Glutamatergic neuron (in vitro differentiated cells): ENCODE measurements at regions not wholly inside any gene's neighbourhood (a gene's known extent, or its start where the extent isn't known, plus 50 kb on each side); places are given as distances from the start of the nearest gene placed in this dataset.

Experiments used
- DNase-seq: peaks from one replicate; pipeline ENCODE4 v3.0.0; 2022
- H3K27ac Mint-ChIP-seq: one replicate; pipeline ENCODE4 v1.8.0; 2020; ENCODE audit warnings: mild to moderate bottlenecking, mixed read lengths, inconsistent platforms; ENCODE audit not compliant: unreplicated experiment
- H3K27me3 Mint-ChIP-seq: one replicate; pipeline ENCODE4 v1.8.0; 2020; ENCODE audit warnings: mild to moderate bottlenecking, moderate library complexity, mixed read lengths, inconsistent platforms; ENCODE audit not compliant: unreplicated experiment
- H3K36me3 Mint-ChIP-seq: one replicate; pipeline ENCODE4 v1.8.0; 2020; ENCODE audit warnings: mild to moderate bottlenecking, mixed read lengths, inconsistent platforms; ENCODE audit not compliant: unreplicated experiment
- H3K4me1 Mint-ChIP-seq: one replicate; pipeline ENCODE4 v1.8.0; 2020; ENCODE audit warnings: mild to moderate bottlenecking, low read depth, mixed read lengths, inconsistent platforms; ENCODE audit not compliant: unreplicated experiment
- H3K4me3 Mint-ChIP-seq: one replicate; pipeline ENCODE4 v1.8.0; 2020; ENCODE audit warnings: mild to moderate bottlenecking, mixed read lengths, inconsistent platforms; ENCODE audit not compliant: unreplicated experiment
- H3K9me3 Mint-ChIP-seq: one replicate; pipeline ENCODE4 v1.8.0; 2020; ENCODE audit warnings: mild to moderate bottlenecking, moderate library complexity, mixed read lengths, inconsistent platforms; ENCODE audit not compliant: unreplicated experiment
- TF ChIP-seq, protein P1 (sequence below): fragments of 200-600 bp; sonication (generic); IDR thresholded peaks from one replicate; pipeline ENCODE4 v1.5.0; 2021; ENCODE audit not compliant: partially characterized antibody, unreplicated experiment

DNA sequence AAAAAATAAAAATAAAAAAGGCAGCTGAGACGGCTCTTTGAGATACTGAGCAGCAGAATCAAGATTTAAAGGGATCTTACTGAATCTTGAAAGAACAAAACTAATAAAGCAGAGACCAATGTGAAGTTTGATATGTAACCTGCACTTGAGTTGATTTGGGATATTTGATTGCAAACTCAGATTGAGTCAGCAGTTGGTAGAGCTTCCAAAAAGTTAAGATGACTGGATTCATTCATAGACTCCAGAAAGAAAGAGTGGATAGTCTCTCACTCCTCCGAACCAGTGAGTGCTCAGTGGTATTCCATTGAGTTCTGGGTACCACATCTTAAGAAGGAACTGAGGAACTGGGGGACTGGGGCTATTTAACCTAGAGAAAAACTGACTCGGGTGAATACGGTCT is 52.7 kb upstream of the TESK1 start:
- Mint-ChIP-seq H3K4me1 (no peaks in the 10 kb centered on the region), H3K27me3 (no peaks in the 10 kb centered on the region), H3K9me3 (peaks cover under 1% of the 10 kb centered on the region), H3K4me3 (no peak overlapping the region), H3K27ac (no peak overlapping the region), H3K36me3 (peaks cover 12% of the 10 kb centered on the region)
- TF ChIP-seq, protein P1, sequence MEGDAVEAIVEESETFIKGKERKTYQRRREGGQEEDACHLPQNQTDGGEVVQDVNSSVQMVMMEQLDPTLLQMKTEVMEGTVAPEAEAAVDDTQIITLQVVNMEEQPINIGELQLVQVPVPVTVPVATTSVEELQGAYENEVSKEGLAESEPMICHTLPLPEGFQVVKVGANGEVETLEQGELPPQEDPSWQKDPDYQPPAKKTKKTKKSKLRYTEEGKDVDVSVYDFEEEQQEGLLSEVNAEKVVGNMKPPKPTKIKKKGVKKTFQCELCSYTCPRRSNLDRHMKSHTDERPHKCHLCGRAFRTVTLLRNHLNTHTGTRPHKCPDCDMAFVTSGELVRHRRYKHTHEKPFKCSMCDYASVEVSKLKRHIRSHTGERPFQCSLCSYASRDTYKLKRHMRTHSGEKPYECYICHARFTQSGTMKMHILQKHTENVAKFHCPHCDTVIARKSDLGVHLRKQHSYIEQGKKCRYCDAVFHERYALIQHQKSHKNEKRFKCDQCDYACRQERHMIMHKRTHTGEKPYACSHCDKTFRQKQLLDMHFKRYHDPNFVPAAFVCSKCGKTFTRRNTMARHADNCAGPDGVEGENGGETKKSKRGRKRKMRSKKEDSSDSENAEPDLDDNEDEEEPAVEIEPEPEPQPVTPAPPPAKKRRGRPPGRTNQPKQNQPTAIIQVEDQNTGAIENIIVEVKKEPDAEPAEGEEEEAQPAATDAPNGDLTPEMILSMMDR: no peak
- DNase-seq: no peak

DNA sequence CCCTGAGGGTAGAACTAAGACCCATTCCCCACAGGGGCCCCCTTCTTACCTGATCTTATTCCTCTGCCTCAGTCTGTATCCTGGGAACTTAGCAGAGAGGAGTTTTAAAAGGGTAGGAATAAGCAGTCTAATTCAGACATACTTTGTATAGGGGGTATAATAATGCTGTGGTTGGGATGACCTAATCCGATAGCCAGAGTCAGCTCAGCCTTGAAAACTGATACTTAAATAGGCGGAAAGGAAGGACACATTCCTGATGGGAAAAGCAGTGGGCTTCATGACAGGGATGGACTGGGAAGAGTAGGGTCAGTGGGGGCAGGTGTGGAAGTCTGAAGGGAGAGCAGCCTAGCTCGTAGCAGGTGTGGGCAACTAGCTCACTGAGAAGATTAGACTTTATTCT is 52.2 kb upstream of the TESK1 start:
- no peaks in the 10 kb centered on the region for H3K9me3 Mint-ChIP-seq
- H3K27ac Mint-ChIP-seq: no peak overlapping the region
- peaks cover 8% of the 10 kb centered on the region for H3K36me3 Mint-ChIP-seq
- no peak for DNase-seq
- no peak overlapping the region for H3K4me3 Mint-ChIP-seq
- H3K4me1 Mint-ChIP-seq: no peaks in the 10 kb centered on the region
- H3K27me3 Mint-ChIP-seq: no peaks in the 10 kb centered on the region
- TF ChIP-seq, protein P1: no peak

DNA sequence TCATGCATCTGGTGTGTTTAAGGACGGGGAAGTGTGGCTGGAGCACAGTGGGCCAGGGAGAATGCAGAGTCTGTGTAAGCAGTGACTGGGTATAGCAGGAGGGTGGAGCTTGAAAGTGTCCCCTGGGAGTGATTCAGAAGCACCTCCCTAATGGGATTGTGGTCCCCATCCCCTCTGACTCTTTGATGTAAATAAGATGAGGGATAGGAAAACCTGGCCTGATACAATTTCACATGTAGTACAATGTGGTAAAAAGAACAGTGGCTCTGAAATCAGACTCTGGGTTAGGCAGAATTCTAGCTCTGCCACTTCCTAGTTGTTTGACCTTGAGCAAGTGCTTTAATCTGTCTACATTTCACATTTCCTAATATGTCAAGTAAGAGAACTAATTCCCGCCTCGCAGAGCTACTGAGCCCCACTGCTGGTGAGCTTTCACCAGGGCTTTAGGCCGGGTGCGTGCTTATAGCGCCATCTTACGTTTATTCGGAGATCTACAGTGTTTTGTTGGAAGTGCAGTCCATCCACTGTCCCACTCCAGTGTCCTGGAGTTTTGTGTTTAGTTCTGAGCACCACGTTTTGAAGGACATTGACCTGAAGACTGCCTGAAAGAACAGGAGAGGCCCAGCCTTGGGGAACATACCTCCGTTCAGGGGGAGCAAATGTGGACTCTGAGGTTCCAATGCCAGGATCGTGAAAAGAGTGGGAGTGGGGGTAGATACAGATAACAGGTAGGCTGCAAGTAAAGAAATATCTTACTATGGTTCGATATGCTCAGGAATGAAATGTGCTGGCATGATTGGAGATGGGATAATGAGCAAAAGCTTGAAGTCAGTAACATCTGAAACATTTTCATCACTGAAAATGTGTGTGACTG is 51.2 kb upstream of the TESK1 start:
- peak; percentile 63 for DNase-seq
- TF ChIP-seq, protein P1: peak; percentile 79
- H3K36me3 Mint-ChIP-seq: peaks cover 8% of the 10 kb centered on the region
- no peaks in the 10 kb centered on the region for H3K9me3 Mint-ChIP-seq
- H3K27me3 Mint-ChIP-seq: no peaks in the 10 kb centered on the region
- H3K4me3 Mint-ChIP-seq: no peak overlapping the region
- no peaks in the 10 kb centered on the region for H3K4me1 Mint-ChIP-seq
- H3K27ac Mint-ChIP-seq: no peak overlapping the region

DNA sequence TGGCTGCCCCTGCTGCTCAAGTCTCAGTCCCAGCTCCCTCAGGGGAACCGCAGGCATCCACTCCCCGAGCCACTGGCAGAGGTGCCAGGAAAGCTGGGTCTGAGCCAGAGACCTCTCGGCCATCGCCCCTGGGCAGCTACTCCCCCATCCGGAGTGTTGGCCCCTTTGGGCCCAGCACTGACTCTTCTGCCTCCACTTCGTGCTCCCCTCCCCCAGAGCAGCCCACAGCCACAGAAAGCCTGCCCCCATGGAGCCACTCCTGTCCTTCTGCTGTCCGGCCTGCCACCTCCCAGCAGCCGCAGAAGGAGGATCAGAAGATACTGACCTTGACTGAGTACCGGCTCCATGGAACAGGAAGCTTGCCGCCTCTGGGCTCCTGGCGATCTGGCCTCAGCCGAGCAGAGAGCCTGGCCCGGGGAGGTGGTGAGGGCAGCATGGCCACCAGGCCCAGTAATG is 49.8 kb upstream of the TESK1 start:
- DNase-seq: no peak
- no peak overlapping the region for H3K4me3 Mint-ChIP-seq
- H3K27me3 Mint-ChIP-seq: no peaks in the 10 kb centered on the region
- H3K36me3 Mint-ChIP-seq: peaks cover 8% of the 10 kb centered on the region
- no peak overlapping the region for H3K27ac Mint-ChIP-seq
- TF ChIP-seq, protein P1: no peak
- no peaks in the 10 kb centered on the region for H3K4me1 Mint-ChIP-seq
- no peaks in the 10 kb centered on the region for H3K9me3 Mint-ChIP-seq
